Thyroid gland (tissue), 4 donors: ENCODE measurements at regions not wholly inside any gene's neighbourhood (a gene's known extent, or its start where the extent isn't known, plus 50 kb on each side); places are given as distances from the start of the nearest gene placed in this dataset.

Experiments used
- POLR2A ChIP-seq, 2 donors: fragments of 450-650 bp; IDR thresholded peaks; one replicate each; pipeline ENCODE4 v1.6.1; 2017; ENCODE audit warnings: antibody characterized with exemption in 2 of 2, mild to moderate bottlenecking in 2 of 2, moderate library complexity in 1 of 2
- TF ChIP-seq, protein P1 (sequence below), 6 experiments: fragments of 200-600 bp in 3 of 6; fragments of 450-650 bp in 3 of 6; sonication (generic) in 3 of 6; IDR thresholded peaks; one replicate each; pipeline ENCODE4 v1.5.1; 2016 to 2019; ENCODE audit warnings: antibody characterized with exemption in 6 of 6, mild to moderate bottlenecking in 2 of 6, inconsistent platforms in 1 of 6, moderate library complexity in 1 of 6

DNA sequence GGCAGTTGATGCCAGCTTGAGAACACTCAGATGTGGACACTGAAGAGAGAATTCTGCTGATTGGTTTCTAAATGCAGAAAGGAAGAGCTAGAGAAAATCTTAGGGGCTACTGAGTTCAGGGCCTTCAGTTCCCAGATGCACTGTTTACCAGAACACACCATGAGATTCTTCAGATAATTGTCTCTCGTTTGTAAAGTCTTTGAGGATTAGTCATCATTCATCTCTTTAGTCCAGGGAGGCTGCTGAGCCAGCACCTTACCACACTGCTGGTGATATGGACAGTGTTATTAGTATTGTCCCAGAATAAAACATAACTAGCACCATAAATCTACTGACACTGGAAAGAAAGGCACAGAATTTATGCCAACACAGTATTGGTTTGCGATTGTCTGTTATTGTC, 690.8 kb upstream of the CELF4 start:
- TF ChIP-seq, protein P1, sequence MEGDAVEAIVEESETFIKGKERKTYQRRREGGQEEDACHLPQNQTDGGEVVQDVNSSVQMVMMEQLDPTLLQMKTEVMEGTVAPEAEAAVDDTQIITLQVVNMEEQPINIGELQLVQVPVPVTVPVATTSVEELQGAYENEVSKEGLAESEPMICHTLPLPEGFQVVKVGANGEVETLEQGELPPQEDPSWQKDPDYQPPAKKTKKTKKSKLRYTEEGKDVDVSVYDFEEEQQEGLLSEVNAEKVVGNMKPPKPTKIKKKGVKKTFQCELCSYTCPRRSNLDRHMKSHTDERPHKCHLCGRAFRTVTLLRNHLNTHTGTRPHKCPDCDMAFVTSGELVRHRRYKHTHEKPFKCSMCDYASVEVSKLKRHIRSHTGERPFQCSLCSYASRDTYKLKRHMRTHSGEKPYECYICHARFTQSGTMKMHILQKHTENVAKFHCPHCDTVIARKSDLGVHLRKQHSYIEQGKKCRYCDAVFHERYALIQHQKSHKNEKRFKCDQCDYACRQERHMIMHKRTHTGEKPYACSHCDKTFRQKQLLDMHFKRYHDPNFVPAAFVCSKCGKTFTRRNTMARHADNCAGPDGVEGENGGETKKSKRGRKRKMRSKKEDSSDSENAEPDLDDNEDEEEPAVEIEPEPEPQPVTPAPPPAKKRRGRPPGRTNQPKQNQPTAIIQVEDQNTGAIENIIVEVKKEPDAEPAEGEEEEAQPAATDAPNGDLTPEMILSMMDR (IDR thresholded peaks at IDR 0.05) = no peak
- no peak for TF ChIP-seq POLR2A (IDR thresholded peaks at IDR 0.05)
